ENCODE measurements at regions not wholly inside any gene's neighbourhood (a gene's known extent, or its start where the extent isn't known, plus 50 kb on each side); places are given as distances from the start of the nearest gene placed in this dataset.

GRCh38 chr14:88935083-88935482, 110.6 kb downstream of the TTC8 start:
- intact Hi-C loops (cut with DNase I; ENCODE audit: low total_unique reads): no loop called here
- H3K36me3 ChIP-seq: no peaks in the 10 kb centered on the region
- peaks cover 0 to 10% (median 0%) of the 10 kb centered on the region in 7 donors for H3K27me3 ChIP-seq (replicated peaks in 1 of 7)
- DNase-seq: no peak
- no peak for TF ChIP-seq POLR2A (IDR thresholded peaks at IDR 0.05)
- TF ChIP-seq POLR2AphosphoS5 (IDR thresholded peaks at IDR 0.05): no peak
- TF ChIP-seq, protein P1, sequence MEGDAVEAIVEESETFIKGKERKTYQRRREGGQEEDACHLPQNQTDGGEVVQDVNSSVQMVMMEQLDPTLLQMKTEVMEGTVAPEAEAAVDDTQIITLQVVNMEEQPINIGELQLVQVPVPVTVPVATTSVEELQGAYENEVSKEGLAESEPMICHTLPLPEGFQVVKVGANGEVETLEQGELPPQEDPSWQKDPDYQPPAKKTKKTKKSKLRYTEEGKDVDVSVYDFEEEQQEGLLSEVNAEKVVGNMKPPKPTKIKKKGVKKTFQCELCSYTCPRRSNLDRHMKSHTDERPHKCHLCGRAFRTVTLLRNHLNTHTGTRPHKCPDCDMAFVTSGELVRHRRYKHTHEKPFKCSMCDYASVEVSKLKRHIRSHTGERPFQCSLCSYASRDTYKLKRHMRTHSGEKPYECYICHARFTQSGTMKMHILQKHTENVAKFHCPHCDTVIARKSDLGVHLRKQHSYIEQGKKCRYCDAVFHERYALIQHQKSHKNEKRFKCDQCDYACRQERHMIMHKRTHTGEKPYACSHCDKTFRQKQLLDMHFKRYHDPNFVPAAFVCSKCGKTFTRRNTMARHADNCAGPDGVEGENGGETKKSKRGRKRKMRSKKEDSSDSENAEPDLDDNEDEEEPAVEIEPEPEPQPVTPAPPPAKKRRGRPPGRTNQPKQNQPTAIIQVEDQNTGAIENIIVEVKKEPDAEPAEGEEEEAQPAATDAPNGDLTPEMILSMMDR (IDR thresholded peaks at IDR 0.05 in 8 of 11, conservative IDR thresholded peaks at IDR 0.05 in 3 of 11): no peak
- no peak overlapping the region for H3K4me3 ChIP-seq
- peaks cover 0 to 4% (median under 1%) of the 10 kb centered on the region in 8 donors for H3K9me3 ChIP-seq
- no peaks in the 10 kb centered on the region for H3K4me1 ChIP-seq
- WGBS, 5 donors: 65 to 83% (median 78%) methylated on average over 5 of the region's 5 CpGs
- H3K27ac ChIP-seq: no peak overlapping the region

DNA sequence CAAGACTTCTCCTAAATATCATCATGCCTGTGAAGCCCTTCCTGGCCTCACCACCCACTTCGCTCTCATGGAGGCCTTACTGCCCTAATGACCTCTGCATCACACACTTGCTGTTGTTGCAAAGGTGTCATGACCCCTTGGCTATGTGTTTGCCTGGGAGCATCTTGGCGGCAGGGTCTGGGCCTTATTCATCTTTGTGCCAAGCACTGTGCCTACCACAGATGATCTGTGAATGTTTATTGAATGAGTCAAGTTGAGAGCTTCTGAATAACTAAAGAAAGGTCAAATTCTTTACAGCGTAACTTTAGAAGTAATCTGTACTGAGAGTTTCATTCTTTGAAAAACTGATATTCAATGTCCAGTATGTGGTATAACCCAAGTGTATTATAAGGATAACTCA, 113.3 kb downstream of the TTC8 start:
- TF ChIP-seq POLR2AphosphoS5 (IDR thresholded peaks at IDR 0.05) (no peak), POLR2A (IDR thresholded peaks at IDR 0.05) (no peak)
- TF ChIP-seq, protein P1 (IDR thresholded peaks at IDR 0.05 in 8 of 11, conservative IDR thresholded peaks at IDR 0.05 in 3 of 11): no peak
- no peaks in the 10 kb centered on the region for H3K4me1 ChIP-seq
- 89 to 94% (median 90%) methylated on average over 3 of the region's 3 CpGs for WGBS, 5 donors
- H3K27me3 ChIP-seq (replicated peaks in 1 of 7): peaks cover 0 to 11% (median 0%) of the 10 kb centered on the region in 7 donors
- H3K9me3 ChIP-seq: no peaks in the 10 kb centered on the region
- intact Hi-C loops (cut with DNase I; ENCODE audit: low total_unique reads): no loop called here
- H3K4me3 ChIP-seq: no peak overlapping the region
- H3K27ac ChIP-seq: no peak overlapping the region
- DNase-seq: no peak
- H3K36me3 ChIP-seq: no peaks in the 10 kb centered on the region

- no peak overlapping the region for H3K27ac ChIP-seq
- DNase-seq: no peak
- TF ChIP-seq POLR2AphosphoS5 (IDR thresholded peaks at IDR 0.05) (no peak), POLR2A (IDR thresholded peaks at IDR 0.05) (no peak)
- TF ChIP-seq, protein P1 (IDR thresholded peaks at IDR 0.05 in 8 of 11, conservative IDR thresholded peaks at IDR 0.05 in 3 of 11): no peak
- H3K36me3 ChIP-seq: no peaks in the 10 kb centered on the region
- intact Hi-C loops (cut with DNase I; ENCODE audit: low total_unique reads): no loop called here
- no peaks in the 10 kb centered on the region for H3K4me1 ChIP-seq
- peaks cover 0 to 5% (median 0%) of the 10 kb centered on the region in 8 donors for H3K9me3 ChIP-seq
- no peak overlapping the region for H3K4me3 ChIP-seq
- WGBS, 5 donors: 46 to 52% (median 47%) methylated on average over 3 of the region's 3 CpGs
- H3K27me3 ChIP-seq (replicated peaks in 1 of 7): peaks cover 0 to 30% (median 0%) of the 10 kb centered on the region in 7 donors
Observed at GRCh38 chr14:88940671-88941070, 116.2 kb downstream of the TTC8 start.

DNA sequence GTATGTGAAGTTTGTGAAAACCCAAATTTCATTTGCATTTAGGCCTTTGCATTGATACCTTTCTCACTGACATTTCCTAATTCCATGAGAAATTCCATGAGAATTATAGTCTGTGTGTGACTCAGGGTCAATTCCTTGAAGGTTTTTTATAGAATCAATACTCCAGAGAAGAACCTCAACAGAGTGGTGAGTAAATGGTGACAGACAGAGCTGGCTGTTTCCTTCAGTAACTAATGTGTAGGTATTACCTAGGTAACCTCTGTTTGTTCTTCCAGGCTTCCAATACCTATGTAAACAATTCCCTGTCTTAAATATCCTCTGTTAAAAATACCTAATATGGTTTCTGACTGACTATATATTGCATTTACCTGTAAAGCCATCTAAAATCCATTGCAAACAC, 117.0 kb downstream of the TTC8 start:
- Histone ChIP-seq H3K9me3 (peaks cover 0 to 5% (median 0%) of the 10 kb centered on the region in 8 donors), H3K4me3 (no peak overlapping the region), H3K27ac (no peak overlapping the region), H3K36me3 (no peaks in the 10 kb centered on the region), H3K4me1 (no peaks in the 10 kb centered on the region), H3K27me3 (replicated peaks in 1 of 7) (peaks cover 0 to 30% (median 0%) of the 10 kb centered on the region in 7 donors)
- intact Hi-C loops (cut with DNase I; ENCODE audit: low total_unique reads): no loop called here
- TF ChIP-seq, protein P1 (IDR thresholded peaks at IDR 0.05 in 8 of 11, conservative IDR thresholded peaks at IDR 0.05 in 3 of 11): no peak
- TF ChIP-seq POLR2A (IDR thresholded peaks at IDR 0.05) (no peak), POLR2AphosphoS5 (IDR thresholded peaks at IDR 0.05) (no peak)
- DNase-seq: no peak
